IMR-90 (cell line): ENCODE measurements at regions not wholly inside any gene's neighbourhood (a gene's known extent, or its start where the extent isn't known, plus 50 kb on each side); places are given as distances from the start of the nearest gene placed in this dataset.

Experiments used
- ATAC-seq: fragments of 200-7000 bp; cut with Tn5 transposase; 2 replicates; pipeline ENCODE4 v1.9.1; 2020; ENCODE audit warnings: low read depth, mild to moderate bottlenecking, moderate library complexity
- BruUV-seq: library from RNA; stranded (reverse); fragments of 400-500 nt; replicated peaks from 2 replicates; lab custom pipeline; 2021; lab: Mats Ljungman, UMichigan
- CTCF ChIA-PET: fragments of 300-600 bp; formaldehyde crosslinking; extraction: SDS; loops from one replicate; lab custom pipeline; 2021; ENCODE audit warnings: antibody characterized with exemption; lab: Yijun Ruan, JAX
- POLR2A ChIA-PET: fragments of 300-600 bp; sonication (Branson Sonifier 250); formaldehyde crosslinking; loops from one replicate; lab custom pipeline; 2022; ENCODE audit warnings: antibody characterized with exemption; ENCODE audit not compliant: unreplicated experiment; lab: Charles Lee
- DNase-seq: peaks from one replicate; pipeline ENCODE4 v3.0.0; 2013
- H2AFZ ChIP-seq: replicated peaks from 2 replicates; pipeline ENCODE3; 2013; ENCODE audit warnings: low read length, mild to moderate bottlenecking; ENCODE audit not compliant: poor library complexity
- H2AK5ac ChIP-seq: 2 replicates; pipeline ENCODE4 v1.6.1; 2013; ENCODE audit warnings: low read depth, low read length, inconsistent platforms
- H2AK9ac ChIP-seq: replicated peaks from 2 replicates; pipeline ENCODE3; 2013; ENCODE audit warnings: mild to moderate bottlenecking, low read depth, low read length, moderate library complexity; ENCODE audit not compliant: poor library complexity
- H2BK120ac ChIP-seq: 2 replicates; pipeline ENCODE4 v1.6.1; 2013; ENCODE audit warnings: low read depth, low read length, inconsistent platforms
- H2BK15ac ChIP-seq: 3 replicates; pipeline ENCODE4 v1.6.1; 2013; ENCODE audit warnings: low read depth, low read length, inconsistent platforms
- H2BK20ac ChIP-seq: 2 replicates; pipeline ENCODE4 v1.6.1; 2013; ENCODE audit warnings: low read depth, mild to moderate bottlenecking, inconsistent platforms, low read length, moderate library complexity
- H2BK5ac ChIP-seq: 2 replicates; pipeline ENCODE4 v1.6.1; 2013; ENCODE audit warnings: mild to moderate bottlenecking, low read depth, low read length, inconsistent platforms; ENCODE audit not compliant: poor library complexity, severe bottlenecking
- H3K14ac ChIP-seq: replicated peaks from 2 replicates; pipeline ENCODE4 v1.6.1; 2013; ENCODE audit warnings: low read depth, low read length, inconsistent platforms
- H3K18ac ChIP-seq: 2 replicates; pipeline ENCODE4 v1.6.1; 2013; ENCODE audit warnings: low read depth, low read length, control low read depth
- H3K23ac ChIP-seq: 2 replicates; pipeline ENCODE4 v1.6.1; 2013; ENCODE audit warnings: low read depth, low read length, inconsistent platforms
- H3K27ac ChIP-seq: 2 replicates; pipeline ENCODE4 v1.5.1; 2013; ENCODE audit warnings: mild to moderate bottlenecking, control low read depth, low read length; ENCODE audit not compliant: insufficient read depth
- H3K27me3 ChIP-seq: 2 replicates; pipeline ENCODE4 v1.6.1; 2013; ENCODE audit warnings: low read length; ENCODE audit not compliant: control insufficient read depth, insufficient read depth
- H3K36me3 ChIP-seq: 2 replicates; pipeline ENCODE4 v1.6.1; 2013; ENCODE audit warnings: low read length, mixed read lengths; ENCODE audit not compliant: control insufficient read depth, insufficient read depth
- H3K4ac ChIP-seq: 2 replicates; pipeline ENCODE4 v1.6.1; 2013; ENCODE audit warnings: low read depth, low read length, inconsistent platforms
- H3K4me1 ChIP-seq: 2 replicates; pipeline ENCODE4 v1.6.1; 2013; ENCODE audit warnings: low read length, mixed read lengths; ENCODE audit not compliant: control insufficient read depth, insufficient read depth
- H3K4me2 ChIP-seq: 2 replicates; pipeline ENCODE4 v1.6.1; 2013; ENCODE audit warnings: low read depth, mild to moderate bottlenecking, control low read depth, low read length, moderate library complexity
- H3K4me3 ChIP-seq: 2 replicates; pipeline ENCODE4 v1.5.1; 2013; ENCODE audit warnings: low read depth, mild to moderate bottlenecking, control low read depth, low read length, moderate library complexity; ENCODE audit not compliant: insufficient read depth
- H3K56ac ChIP-seq: 2 replicates; pipeline ENCODE4 v1.6.1; 2013; ENCODE audit warnings: low read length, inconsistent platforms; ENCODE audit not compliant: insufficient read depth; ENCODE audit errors: extremely low read depth
- H3K79me1 ChIP-seq, 2 experiments: 2 replicates each; pipeline ENCODE4 v1.6.1; 2013; ENCODE audit warnings: low read length in 2 of 2, inconsistent platforms in 1 of 2, low read depth in 1 of 2
- H3K9ac ChIP-seq: 2 replicates; pipeline ENCODE4 v1.6.1; 2013; ENCODE audit warnings: low read depth, low read length, control low read depth
- H3K9me1 ChIP-seq: 2 replicates; pipeline ENCODE4 v1.6.1; 2013; ENCODE audit warnings: low read length, inconsistent platforms; ENCODE audit not compliant: insufficient read depth
- H3K9me3 ChIP-seq: 2 replicates; pipeline ENCODE4 v1.6.1; 2013; ENCODE audit warnings: low read length; ENCODE audit not compliant: control insufficient read depth, insufficient read depth
- H4K20me1 ChIP-seq: 2 replicates; pipeline ENCODE4 v1.6.1; 2013; ENCODE audit warnings: low read length, inconsistent platforms; ENCODE audit not compliant: insufficient read depth
- H4K5ac ChIP-seq: 2 replicates; pipeline ENCODE4 v1.6.1; 2013; ENCODE audit warnings: mild to moderate bottlenecking, low read depth, low read length, control low read depth
- H4K8ac ChIP-seq, 2 experiments: 2 replicates each; pipeline ENCODE4 v1.6.1; 2013; ENCODE audit warnings: low read depth in 2 of 2, low read length in 2 of 2, control low read depth in 1 of 2, inconsistent platforms in 1 of 2
- H4K91ac ChIP-seq: 2 replicates; pipeline ENCODE4 v1.6.1; 2013; ENCODE audit warnings: low read depth, low read length, inconsistent platforms; ENCODE audit not compliant: insufficient read depth
- BHLHE40 ChIP-seq: fragments of 150-350 bp; IDR thresholded peaks from 2 replicates; pipeline ENCODE4 v1.6.1; 2016; ENCODE audit warnings: mild to moderate bottlenecking, low read depth, low read length
- CHD1 ChIP-seq: IDR thresholded peaks from 2 replicates; pipeline ENCODE4 v1.6.1; 2012; ENCODE audit warnings: low read depth, low read length, improper control_type of control experiment
- CTCF ChIP-seq: conservative IDR thresholded peaks from 2 replicates; pipeline ENCODE4 v1.5.1; 2012; ENCODE audit warnings: mild to moderate bottlenecking, low read depth, low read length, improper control_type of control experiment
- ELK1 ChIP-seq: fragments of 150-350 bp; IDR thresholded peaks from 2 replicates; pipeline ENCODE4 v1.6.1; 2016; ENCODE audit warnings: low read depth, mild to moderate bottlenecking, low read length, moderate library complexity, borderline replicate concordance
- FOS ChIP-seq: fragments of 150-350 bp; IDR thresholded peaks from 2 replicates; pipeline ENCODE4 v1.6.1; 2016; ENCODE audit warnings: low read depth, low read length
- RCOR1 ChIP-seq: IDR thresholded peaks from 2 replicates; pipeline ENCODE4 v1.6.1; 2012; ENCODE audit warnings: mild to moderate bottlenecking, low read length, improper control_type of control experiment; ENCODE audit not compliant: insufficient replicate concordance
- USF2 ChIP-seq: fragments of 150-350 bp; IDR thresholded peaks from 2 replicates; pipeline ENCODE4 v1.6.1; 2017; ENCODE audit warnings: mild to moderate bottlenecking, antibody characterized with exemption, low read length, low read depth
- WGBS, 2 experiments: methylation state at CpG; one replicate each; pipeline versions ENCODE4 v1.1.5 to v1.1.7; 2013; ENCODE audit warnings: missing lambda C conversion rate in 2 of 2; ENCODE audit not compliant: insufficient read length in 1 of 2; ENCODE audit errors: extremely low coverage in 2 of 2; 5-methylcytosine and 5-hydroxymethylcytosine counted together
- dilution Hi-C: fragments of 300-500 bp; cut with HindIII; formaldehyde crosslinking; loops from one replicate; pipeline ENCODE4 v1.14.3; 2018; ENCODE audit warnings: low sequenced_read_pairs; ENCODE audit not compliant: unreplicated experiment
- in situ Hi-C: fragments of 300-500 bp; cut with MboI; formaldehyde crosslinking; loops from 3 replicates; pipeline ENCODE4 v1.14.3; 2019; ENCODE audit warnings: low sequenced_read_pairs, inconsistent platforms, mixed read lengths
- intact Hi-C: fragments of 100-400 bp; cut with micrococcal nuclease; formaldehyde crosslinking; loops from 2 replicates; pipeline ENCODE4 v1.10.0; 2022

- TF ChIP-seq CTCF (no peak), RCOR1 (no peak), FOS (peak; percentile 81)
Measured at GRCh38 chr5:82405618-82406204, 127.6 kb upstream of the RPS23 start (continued).

GRCh38 chr5:82405161-82405560 is 127.0 kb upstream of the RPS23 start:
- ATAC-seq: peak; percentile 69
- no peaks in the 10 kb centered on the region for H3K79me1 ChIP-seq
- peaks cover 11% of the 10 kb centered on the region; the same call in 1 of the 2 replicates for H3K9me3 ChIP-seq
- dilution Hi-C loops (no loop called here), intact Hi-C loops (no loop called here), in situ Hi-C loops (no loop called here)
- peak overlapping the region; percentile 99 for H2BK5ac ChIP-seq
- H3K4ac ChIP-seq: peak overlapping the region; percentile 92
- ChIA-PET POLR2A (no interaction called here), CTCF (no interaction called here)
- no peaks in the 10 kb centered on the region for H3K36me3 ChIP-seq
- peak overlapping the region; percentile 69 for H3K4me2 ChIP-seq
- H2AK5ac ChIP-seq: peak overlapping the region; percentile 69
- H3K9me1 ChIP-seq: peaks cover 8% of the 10 kb centered on the region
- BruUV-seq: no TSS peak
- H3K9ac ChIP-seq: 0 out of 2 replicates have a peak overlapping the region, but pooled peaks have one; percentile 34
- H4K91ac ChIP-seq: peak overlapping the region; percentile 67
- peak overlapping the region; percentile 98 for H4K5ac ChIP-seq
- peak overlapping the region; percentile 98 for H3K18ac ChIP-seq
- no peak overlapping the region for H3K4me3 ChIP-seq
- H2BK20ac ChIP-seq: peak overlapping the region; percentile 77
- H4K20me1 ChIP-seq: peaks cover 2% of the 10 kb centered on the region; the same call in 1 of the 2 replicates
- H3K27me3 ChIP-seq: no peaks in the 10 kb centered on the region
- peak overlapping the region; percentile 96 for H3K27ac ChIP-seq
- peak overlapping the region; percentile 83; the same call in 2 of the 3 replicates for H2BK15ac ChIP-seq
- peak overlapping the region; percentile 86 for H2BK120ac ChIP-seq
- H4K8ac ChIP-seq: peak overlapping the region; percentile 51 to 87; a peak in 3 of 4 replicates
- H3K14ac ChIP-seq: peak overlapping the region; percentile 72; the same call in 1 of the 2 replicates
- peak; percentile 87 for DNase-seq
- peak overlapping the region; percentile 77; the same call in 1 of the 2 replicates for H3K23ac ChIP-seq
- no peak overlapping the region for H2AFZ ChIP-seq
- peaks cover 9% of the 10 kb centered on the region for H3K4me1 ChIP-seq
- no CpG with 5 or more reads among the region's 2 CpGs for WGBS, 2 experiments
- TF ChIP-seq BHLHE40 (no peak), USF2 (no peak), FOS (peak; percentile 77), ELK1 (no peak), CHD1 (0 out of 2 replicates have a peak, but pooled peaks have one; percentile 86)
- H3K56ac ChIP-seq: peak overlapping the region; percentile 40; the same call in 1 of the 2 replicates
- H2AK9ac ChIP-seq: no peak overlapping the region
